Islet of Langerhans (tissue), 1 donor: ENCODE measurements at regions not wholly inside any gene's neighbourhood (a gene's known extent, or its start where the extent isn't known, plus 50 kb on each side); places are given as distances from the start of the nearest gene placed in this dataset.
A peak's percentile ranks its signal among the peaks of the same experiment; 100 is the strongest.

Source experiments
- FAIRE-seq: peaks from one replicate; lab custom pipeline; 2011; peaks lifted over from hg19 to GRCh38; lab: Jason Lieb, UNC

GRCh38 chr4:74651198-74651597 is 143.1 kb downstream of the BTC start:
- no peak for FAIRE-seq

DNA sequence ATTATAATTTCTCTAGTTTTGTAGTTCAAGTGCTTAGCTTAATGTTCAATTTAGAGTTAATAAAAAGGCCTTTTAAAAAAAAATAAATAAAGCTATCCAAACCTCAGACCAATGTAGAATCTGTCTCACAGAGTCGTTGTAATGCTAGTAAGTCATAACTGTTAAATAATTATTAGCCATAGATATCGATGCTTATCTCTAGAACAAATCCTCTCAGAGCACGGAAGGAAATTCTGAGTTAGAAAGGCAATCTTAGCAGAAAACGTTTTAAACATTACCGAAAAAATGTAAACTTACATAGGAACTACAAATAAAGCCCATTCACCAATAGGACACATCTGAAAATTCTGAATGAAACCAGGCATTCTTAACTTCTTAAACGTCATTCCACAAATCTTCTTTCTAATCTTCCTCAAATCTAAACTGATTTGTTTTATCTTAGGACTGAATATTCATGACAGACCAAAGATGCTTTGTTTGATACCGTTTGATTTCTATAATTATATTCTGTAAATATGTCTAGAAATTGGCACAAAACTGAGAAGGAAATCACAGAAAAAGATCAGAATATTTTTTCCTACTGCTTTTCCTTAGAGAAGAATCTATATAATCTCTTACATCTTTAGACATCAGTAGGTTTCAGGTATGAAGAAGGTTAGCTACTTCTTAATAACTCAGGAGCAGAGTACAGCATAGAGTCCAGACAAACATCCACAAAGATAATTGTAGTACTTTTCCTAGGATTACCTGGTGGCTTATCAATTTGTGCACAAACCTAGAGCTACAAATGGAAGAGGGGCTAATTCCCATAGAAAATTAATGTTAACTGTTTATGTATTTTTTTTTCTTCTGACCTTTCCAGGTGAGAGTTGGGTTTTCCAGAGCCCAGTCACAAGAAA is 140.7 kb downstream of the BTC start:
- FAIRE-seq, result no peak

GRCh38 chr4:74654230-74654681 is 140.1 kb downstream of the BTC start:
- FAIRE-seq, result no peak

DNA sequence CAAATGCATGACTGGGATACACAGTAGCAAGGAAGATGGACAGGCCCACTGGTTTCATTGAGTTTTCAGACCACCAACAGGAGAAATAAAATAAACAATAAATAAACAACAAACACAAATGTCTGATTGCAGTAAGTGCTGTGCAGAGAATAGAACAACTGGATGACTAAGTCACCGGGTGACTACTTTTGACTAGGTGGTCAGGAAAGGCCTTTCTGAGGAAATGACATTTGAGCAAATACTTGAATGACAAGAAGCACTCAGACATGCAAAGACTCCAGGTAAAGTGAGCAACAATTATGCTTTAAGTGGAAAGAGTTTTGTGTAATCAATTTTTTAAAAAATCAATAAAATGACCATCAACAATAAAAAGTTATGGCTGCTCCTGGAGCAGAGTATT is 137.7 kb downstream of the BTC start:
- no peak for FAIRE-seq

DNA sequence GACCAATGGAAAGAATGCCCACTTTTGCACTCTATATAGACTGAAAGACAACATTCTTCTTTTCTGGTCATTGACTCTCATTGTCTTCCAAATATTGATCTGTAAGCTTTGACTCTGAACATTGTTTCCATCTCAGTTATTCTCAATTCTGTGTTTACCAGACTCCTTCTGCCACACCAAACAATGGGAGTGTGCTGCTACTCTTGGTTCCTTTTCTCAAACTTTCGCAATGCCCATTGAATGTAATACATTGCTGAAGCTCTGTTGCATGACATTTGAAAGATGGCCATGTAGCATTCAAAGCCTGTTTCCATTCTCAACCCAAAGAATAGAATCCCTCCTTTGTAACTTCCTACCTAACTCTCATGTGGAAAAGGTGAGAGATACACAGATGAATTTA is 136.2 kb downstream of the BTC start:
- no peak for FAIRE-seq

GRCh38 chr4:74659576-74660411 is 134.5 kb downstream of the BTC start:
- peak; percentile 38 for FAIRE-seq

DNA sequence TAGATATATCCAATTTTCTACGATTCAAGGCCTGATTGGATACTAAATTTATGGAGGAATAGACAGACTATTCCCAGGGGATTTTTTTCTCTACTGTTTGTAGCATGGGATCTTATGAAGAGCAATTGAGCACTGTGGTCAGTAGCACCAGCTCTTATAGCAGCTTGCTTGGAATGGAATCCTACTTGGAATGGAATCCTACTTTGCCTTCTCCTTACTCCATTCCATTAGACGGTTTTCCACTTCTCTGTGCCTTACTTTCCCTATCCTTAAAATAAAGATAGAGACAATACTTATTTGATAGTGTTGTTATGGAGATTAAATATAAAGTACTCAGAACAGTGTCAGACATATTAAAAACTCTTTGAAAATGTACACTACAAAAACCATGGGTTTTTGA is 133.5 kb downstream of the BTC start:
- no peak for FAIRE-seq

- no peak for FAIRE-seq
These were observed 132.7 kb downstream of the BTC start for GRCh38 chr4:74661427-74662201.

DNA sequence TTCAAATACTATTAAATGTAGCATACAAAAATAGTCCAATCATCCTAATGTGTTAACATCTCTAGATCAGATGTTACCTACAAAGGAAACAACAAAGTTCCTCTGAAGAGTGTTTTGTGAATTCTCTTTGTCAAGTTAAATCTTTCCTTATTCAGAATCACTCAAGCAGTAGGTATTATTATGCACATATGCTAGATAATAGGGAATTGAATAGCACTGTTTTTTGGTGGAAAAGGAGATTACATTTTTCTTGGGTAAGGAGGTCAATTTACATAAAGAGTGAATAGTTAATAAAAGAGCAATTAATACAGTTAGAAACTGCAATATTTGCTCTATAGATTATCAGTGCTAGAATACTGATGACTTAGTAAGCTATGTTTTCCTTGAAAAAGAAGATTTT is 130.7 kb downstream of the BTC start:
- FAIRE-seq, result no peak

- FAIRE-seq, result no peak
These were observed 129.0 kb downstream of the BTC start for GRCh38 chr4:74665346-74665745.

DNA sequence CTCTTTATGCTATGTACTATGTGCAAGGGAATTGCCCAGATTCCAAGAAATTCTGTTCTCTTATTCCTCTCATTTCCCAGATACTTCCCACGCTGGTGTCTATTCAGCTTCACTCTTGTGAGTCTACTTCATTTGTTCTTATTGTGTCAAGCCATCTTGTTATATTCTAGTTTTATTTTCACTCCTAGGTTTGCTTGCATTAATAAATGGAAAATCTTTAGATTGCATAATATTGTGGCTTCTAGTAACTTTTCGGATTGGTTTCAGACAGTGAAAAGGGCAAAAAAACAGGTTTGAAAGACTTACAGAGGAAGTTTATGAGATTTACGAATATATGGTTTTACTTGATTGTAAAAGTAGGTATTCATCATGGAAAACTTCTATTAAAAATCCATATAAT is 128.4 kb downstream of the BTC start:
- FAIRE-seq, result no peak

- no peak for FAIRE-seq
These were observed 126.9 kb downstream of the BTC start for GRCh38 chr4:74667438-74667837.

GRCh38 chr4:74667944-74668343 is 126.4 kb downstream of the BTC start:
- FAIRE-seq, result no peak

DNA sequence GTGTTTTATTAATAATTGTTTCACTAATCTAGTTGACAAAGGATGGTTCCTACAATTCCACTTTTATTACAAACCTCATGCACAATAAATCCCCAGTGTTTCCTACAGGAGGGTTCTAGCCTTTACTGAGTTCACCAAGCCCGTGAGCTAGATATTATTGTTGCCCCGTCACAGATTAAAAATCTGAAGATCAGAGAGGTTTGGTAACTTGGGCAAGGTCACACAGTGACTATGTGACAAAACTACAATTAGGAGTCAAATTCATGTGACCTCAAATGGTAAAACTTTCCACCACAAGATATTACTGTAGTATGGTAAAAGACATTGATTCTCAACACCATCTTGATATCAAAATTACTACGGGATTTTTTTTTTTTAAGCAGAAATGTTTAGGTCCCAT is 124.6 kb downstream of the BTC start:
- FAIRE-seq, result no peak

GRCh38 chr4:74670583-74670982 is 123.7 kb downstream of the BTC start:
- no peak for FAIRE-seq

- FAIRE-seq, result no peak
These were observed 123.1 kb downstream of the BTC start for GRCh38 chr4:74671080-74671698.

- FAIRE-seq, result no peak
These were observed 119.6 kb downstream of the BTC start for GRCh38 chr4:74674750-74675149.

DNA sequence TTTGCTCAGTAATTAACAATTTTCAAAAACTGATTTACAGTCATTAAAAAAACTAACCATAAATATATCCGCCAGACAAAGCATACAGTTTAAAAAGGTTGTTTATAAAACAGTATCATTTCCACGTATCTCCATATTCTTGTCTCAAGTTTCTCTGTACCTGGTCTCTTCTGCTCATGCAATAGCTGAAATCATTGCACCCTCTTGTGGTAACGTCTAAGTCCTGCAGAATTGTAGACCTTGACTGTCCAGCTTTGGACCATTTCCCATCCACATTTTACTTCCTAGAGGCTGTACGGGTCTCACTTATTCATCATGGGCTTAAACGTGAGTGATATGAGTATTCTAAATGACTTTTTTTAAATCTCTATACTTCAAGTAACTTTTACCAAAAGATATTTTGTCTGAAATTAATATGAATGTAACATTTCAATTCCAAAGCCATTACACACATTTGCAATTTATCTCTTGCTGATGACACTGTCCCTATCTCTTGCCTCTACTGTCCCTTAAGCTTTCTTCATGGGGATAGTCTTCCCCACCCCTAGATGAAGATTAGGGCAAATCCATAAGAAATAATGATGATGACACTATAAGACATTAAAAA is 118.5 kb downstream of the BTC start:
- FAIRE-seq, result peak; percentile 96

- FAIRE-seq, result no peak
These were observed 111.6 kb downstream of the BTC start for GRCh38 chr4:74682567-74683359.

GRCh38 chr4:74692972-74693371 is 101.4 kb downstream of the BTC start:
- FAIRE-seq, result no peak
